ENCODE measurements at regions not wholly inside any gene's neighbourhood (a gene's known extent, or its start where the extent isn't known, plus 50 kb on each side); places are given as distances from the start of the nearest gene placed in this dataset.
"Not testable (repeated sequence)": the region's sequence is repeated elsewhere in the genome, so short reads cannot be mapped to it uniquely, and the experiment has no call there.

- TF ChIP-seq SP1 (IDR thresholded peaks at IDR 0.05); ELF4 (IDR thresholded peaks at IDR 0.05); TARDBP (IDR thresholded peaks at IDR 0.05); FOXM1 (IDR thresholded peaks at IDR 0.05; ENCODE audit: borderline replicate concordance); CTBP1 (IDR thresholded peaks at IDR 0.05; ENCODE audit: borderline replicate concordance); ZNF384 (IDR thresholded peaks at IDR 0.05); SUZ12 (IDR thresholded peaks at IDR 0.05); HDGF (IDR thresholded peaks at IDR 0.05; ENCODE audit: borderline replicate concordance): not testable (repeated sequence)
Observed at GRCh38 chr4:69411981-69412380, 83.7 kb downstream of the UGT2B4 start.

Measured in HEK293T (cell line).